HUES48 (cell line): ENCODE measurements at regions not wholly inside any gene's neighbourhood (a gene's known extent, or its start where the extent isn't known, plus 50 kb on each side); places are given as distances from the start of the nearest gene placed in this dataset.

Experiments
- H3K27ac ChIP-seq: one replicate; pipeline ENCODE4 v1.7.0; 2013; ENCODE audit warnings: low read depth, low read length, inconsistent platforms
- H3K27me3 ChIP-seq: 2 replicates; pipeline ENCODE4 v1.6.1; 2013; ENCODE audit warnings: mild to moderate bottlenecking, low read length; ENCODE audit not compliant: control insufficient read depth, insufficient read depth
- H3K36me3 ChIP-seq: 2 replicates; pipeline ENCODE4 v1.6.1; 2013; ENCODE audit warnings: low read length; ENCODE audit not compliant: control insufficient read depth, insufficient read depth
- H3K4me1 ChIP-seq: 2 replicates; pipeline ENCODE4 v1.6.1; 2013; ENCODE audit warnings: mild to moderate bottlenecking, low read length; ENCODE audit not compliant: control insufficient read depth, insufficient read depth
- H3K4me3 ChIP-seq: 2 replicates; pipeline ENCODE4 v1.5.1; 2013; ENCODE audit warnings: mild to moderate bottlenecking, low read depth, low read length
- H3K9ac ChIP-seq: 2 replicates; pipeline ENCODE4 v1.6.1; 2013; ENCODE audit warnings: mild to moderate bottlenecking, low read depth, low read length, moderate library complexity
- H3K9me3 ChIP-seq: 2 replicates; pipeline ENCODE4 v1.6.1; 2013; ENCODE audit warnings: low read length; ENCODE audit not compliant: control insufficient read depth, insufficient read depth

DNA sequence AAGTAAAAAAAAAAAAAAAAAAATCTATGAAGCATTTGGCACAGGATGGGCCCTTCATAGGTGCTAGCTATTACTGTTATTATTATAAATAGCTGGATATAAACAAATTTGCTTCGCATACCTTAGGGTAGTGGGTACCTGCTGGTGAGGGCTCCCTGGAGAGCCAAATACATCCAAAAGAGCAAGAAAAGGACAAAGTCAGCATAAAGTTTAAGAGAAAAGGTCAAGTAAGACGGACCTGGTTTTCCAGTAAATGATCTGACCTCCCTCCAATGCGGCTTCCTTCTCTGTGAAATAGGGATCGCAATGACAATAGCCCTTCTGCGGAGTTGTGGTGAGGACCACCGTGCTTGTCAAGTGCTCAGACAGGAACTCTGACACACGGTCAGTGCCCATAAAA lies 214.5 kb downstream of the SNX10 start:
- Histone ChIP-seq H3K4me1 (peaks cover 9% of the 10 kb centered on the region), H3K27ac (no peak overlapping the region), H3K27me3 (no peaks in the 10 kb centered on the region), H3K36me3 (no peaks in the 10 kb centered on the region), H3K9me3 (no peaks in the 10 kb centered on the region), H3K9ac (no peak overlapping the region), H3K4me3 (no peak overlapping the region)

DNA sequence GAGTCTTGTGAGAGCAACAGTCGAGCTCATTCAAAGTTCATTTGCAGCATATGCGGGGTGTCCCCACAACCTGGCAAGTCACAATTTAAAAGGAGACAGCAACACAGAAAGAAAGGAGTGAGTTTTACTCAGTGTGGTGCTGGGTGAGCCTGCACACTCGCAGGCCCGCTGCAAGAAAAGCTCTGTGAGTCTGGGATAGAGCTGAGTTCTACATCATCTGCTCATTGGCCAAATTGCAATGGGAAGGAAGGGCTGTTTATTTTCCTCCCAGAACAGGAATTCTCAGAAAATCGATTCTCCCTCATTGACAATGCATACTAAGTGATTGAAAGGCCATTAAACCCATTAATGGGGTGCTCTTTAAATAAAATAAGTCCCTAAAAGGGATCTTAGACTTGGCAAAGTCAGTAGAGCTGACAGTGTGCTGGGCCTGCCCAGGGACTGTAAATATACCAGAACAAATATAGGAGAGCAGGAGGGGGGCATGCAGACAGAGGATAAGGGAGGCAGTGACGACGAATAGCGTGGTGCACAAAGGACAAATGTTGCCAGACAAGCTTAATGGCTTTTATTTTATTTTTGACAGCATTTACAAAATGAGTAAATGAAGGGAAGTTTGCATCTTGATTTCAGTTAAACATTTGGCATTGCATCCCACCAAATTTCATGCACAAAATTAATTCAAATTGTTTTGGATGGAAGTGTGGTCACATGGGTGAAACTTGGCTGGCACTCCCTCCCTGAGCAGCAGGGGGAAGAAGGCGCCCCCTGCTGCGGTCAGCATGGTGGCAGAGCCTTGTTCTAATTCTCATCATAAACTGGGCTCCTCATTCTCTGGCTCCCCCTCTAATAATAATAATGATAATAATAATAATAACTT lies 215.7 kb downstream of the SNX10 start:
- Histone ChIP-seq H3K4me1 (peaks cover 13% of the 10 kb centered on the region), H3K9me3 (no peaks in the 10 kb centered on the region), H3K36me3 (no peaks in the 10 kb centered on the region), H3K27me3 (no peaks in the 10 kb centered on the region), H3K4me3 (no peak overlapping the region), H3K9ac (no peak overlapping the region), H3K27ac (no peak overlapping the region)

DNA sequence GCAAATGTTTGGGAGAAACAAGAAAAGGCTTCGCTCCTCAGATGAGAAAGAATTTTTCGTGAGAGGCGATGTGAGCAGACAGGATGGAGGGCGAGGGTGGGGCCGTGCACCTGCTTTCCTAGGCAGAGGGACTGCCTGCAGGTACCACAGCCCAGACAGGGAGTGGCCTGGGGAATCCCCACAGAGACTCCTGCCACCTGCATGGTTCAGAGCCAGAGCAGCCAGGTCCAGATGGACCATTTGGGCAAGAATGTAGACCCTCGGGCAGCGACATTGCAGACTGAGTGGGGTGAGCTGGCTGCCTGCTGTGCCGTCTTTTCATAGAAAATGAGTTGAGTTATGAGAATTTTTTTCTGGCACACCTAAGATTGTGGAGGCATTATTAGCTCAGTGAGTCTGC lies 216.8 kb downstream of the SNX10 start:
- Histone ChIP-seq H3K9ac (no peak overlapping the region), H3K9me3 (no peaks in the 10 kb centered on the region), H3K4me1 (peaks cover 13% of the 10 kb centered on the region), H3K27ac (no peak overlapping the region), H3K27me3 (no peaks in the 10 kb centered on the region), H3K36me3 (no peaks in the 10 kb centered on the region), H3K4me3 (no peak overlapping the region)

DNA sequence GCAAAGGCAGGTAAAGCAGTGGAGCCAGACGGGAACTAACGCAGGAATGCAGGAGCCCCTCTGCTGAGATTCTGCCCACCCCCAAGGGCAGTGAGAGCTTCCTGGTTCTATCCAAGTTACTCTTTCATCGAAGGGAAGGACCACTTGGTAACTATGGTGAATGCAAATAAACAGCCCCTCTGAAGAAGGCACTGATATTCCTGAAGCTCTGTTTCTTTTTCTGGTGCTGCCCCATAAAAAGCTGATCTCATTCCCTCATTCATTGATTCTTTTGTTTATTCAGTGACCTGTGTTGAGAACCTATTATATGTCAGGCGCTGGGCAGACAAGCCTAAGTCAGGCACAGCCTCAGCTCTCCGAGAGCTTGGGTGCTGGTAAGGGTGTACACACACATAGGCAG lies 217.3 kb downstream of the SNX10 start:
- peaks cover 13% of the 10 kb centered on the region for H3K4me1 ChIP-seq
- no peaks in the 10 kb centered on the region for H3K36me3 ChIP-seq
- H3K9me3 ChIP-seq: no peaks in the 10 kb centered on the region
- H3K9ac ChIP-seq: no peak overlapping the region
- H3K27ac ChIP-seq: no peak overlapping the region
- H3K27me3 ChIP-seq: no peaks in the 10 kb centered on the region
- no peak overlapping the region for H3K4me3 ChIP-seq

DNA sequence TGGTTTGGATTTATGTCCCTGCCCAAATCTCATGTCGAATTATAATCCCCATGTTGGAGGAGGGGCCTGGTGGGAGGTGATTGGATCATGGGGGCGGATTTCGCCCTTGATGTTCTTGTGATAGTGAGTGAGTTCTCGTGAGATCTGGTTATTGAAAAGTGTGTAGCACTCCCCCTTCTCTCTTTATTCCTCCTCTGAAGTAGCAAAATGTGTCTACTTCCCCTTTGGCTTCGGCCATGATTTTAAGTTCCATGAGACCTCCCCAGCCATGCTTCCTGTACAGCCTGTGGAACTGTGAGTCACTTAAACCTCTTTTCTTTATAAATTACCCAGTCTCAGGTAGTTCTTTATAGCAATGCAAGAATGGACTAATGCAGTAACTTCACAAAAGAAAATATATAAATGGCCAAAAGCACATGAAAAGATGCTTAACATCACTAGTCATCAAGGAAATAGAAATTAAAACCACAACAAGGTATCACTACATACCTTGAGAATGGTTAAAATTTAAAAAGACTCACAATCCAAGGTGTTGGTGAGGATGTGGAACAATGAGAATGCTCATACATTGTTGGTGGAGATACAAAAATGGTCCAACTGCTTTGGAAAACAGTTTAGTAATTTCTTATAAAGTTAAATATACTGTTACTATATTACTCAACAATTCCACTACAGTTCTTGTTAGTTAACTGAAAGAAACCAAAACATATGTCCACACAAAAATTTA lies 218.7 kb downstream of the SNX10 start:
- Histone ChIP-seq H3K9ac (no peak overlapping the region), H3K4me1 (peaks cover 13% of the 10 kb centered on the region), H3K27ac (no peak overlapping the region), H3K36me3 (no peaks in the 10 kb centered on the region), H3K4me3 (no peak overlapping the region), H3K9me3 (no peaks in the 10 kb centered on the region), H3K27me3 (no peaks in the 10 kb centered on the region)

DNA sequence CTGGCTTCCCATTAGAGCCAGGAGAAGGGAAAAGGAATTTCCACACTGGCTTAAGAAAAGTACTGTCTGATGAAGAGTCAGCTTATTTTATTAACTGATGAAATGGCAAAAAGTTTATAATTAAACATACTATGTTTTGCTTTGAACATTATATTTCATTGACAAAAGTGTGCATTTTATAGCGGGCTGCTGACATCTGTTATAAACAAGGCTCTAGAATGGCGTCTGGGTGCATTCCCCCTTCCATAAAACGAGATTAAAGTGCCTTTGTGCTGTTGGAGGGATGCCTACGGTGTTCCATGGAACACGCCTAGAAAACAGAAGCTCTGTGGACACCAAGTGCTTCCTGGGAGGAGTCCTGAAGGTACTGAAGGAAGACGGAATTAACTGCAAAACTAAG lies 220.2 kb downstream of the SNX10 start:
- Histone ChIP-seq H3K4me3 (no peak overlapping the region), H3K36me3 (no peaks in the 10 kb centered on the region), H3K27me3 (no peaks in the 10 kb centered on the region), H3K27ac (no peak overlapping the region), H3K9me3 (no peaks in the 10 kb centered on the region), H3K4me1 (peaks cover 13% of the 10 kb centered on the region), H3K9ac (no peak overlapping the region)

DNA sequence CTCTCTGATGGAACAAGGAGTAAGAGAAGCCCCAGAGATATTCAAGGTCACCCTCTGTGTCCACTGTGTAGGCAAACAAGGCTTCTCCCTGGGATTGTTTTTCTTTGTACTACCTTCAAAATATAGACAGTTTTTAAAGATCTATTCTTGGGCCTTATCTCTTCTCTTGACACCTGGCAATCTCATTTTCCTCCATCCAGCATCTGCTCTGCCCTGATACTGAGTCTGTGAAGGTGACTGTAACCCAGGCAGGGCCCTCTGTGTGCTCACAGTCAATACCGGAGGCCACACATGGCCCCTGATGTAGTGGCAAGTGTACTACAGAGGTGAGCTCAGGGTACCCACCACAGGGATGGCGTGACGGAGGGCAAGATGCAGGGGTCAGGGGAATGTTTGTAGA lies 221.1 kb downstream of the SNX10 start:
- H3K27ac ChIP-seq: no peak overlapping the region
- no peak overlapping the region for H3K4me3 ChIP-seq
- peaks cover 13% of the 10 kb centered on the region for H3K4me1 ChIP-seq
- no peaks in the 10 kb centered on the region for H3K27me3 ChIP-seq
- H3K9ac ChIP-seq: no peak overlapping the region
- no peaks in the 10 kb centered on the region for H3K36me3 ChIP-seq
- no peaks in the 10 kb centered on the region for H3K9me3 ChIP-seq

DNA sequence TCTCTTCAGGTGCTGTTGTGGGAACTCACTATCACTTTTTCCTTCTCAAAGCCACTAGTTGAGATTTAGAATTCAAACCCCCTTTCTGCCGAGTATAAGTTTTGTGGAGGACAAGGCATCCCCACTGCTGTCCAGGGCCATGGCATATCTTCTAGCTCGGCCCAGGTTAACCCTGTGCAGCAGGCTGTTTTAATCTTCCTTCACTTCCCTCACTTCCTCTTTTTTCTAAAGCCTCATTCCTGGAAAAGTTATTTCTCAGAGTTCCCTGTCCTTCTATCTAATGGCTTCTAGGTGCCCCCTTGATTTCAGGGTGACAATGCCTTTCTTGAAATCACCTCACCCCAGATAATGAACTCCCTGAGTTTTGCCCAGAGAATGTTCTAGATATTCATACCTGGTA lies 222.3 kb downstream of the SNX10 start:
- H3K36me3 ChIP-seq: no peaks in the 10 kb centered on the region
- no peak overlapping the region for H3K9ac ChIP-seq
- no peak overlapping the region for H3K4me3 ChIP-seq
- H3K27ac ChIP-seq: no peak overlapping the region
- no peaks in the 10 kb centered on the region for H3K27me3 ChIP-seq
- H3K4me1 ChIP-seq: peaks cover 6% of the 10 kb centered on the region
- no peaks in the 10 kb centered on the region for H3K9me3 ChIP-seq

DNA sequence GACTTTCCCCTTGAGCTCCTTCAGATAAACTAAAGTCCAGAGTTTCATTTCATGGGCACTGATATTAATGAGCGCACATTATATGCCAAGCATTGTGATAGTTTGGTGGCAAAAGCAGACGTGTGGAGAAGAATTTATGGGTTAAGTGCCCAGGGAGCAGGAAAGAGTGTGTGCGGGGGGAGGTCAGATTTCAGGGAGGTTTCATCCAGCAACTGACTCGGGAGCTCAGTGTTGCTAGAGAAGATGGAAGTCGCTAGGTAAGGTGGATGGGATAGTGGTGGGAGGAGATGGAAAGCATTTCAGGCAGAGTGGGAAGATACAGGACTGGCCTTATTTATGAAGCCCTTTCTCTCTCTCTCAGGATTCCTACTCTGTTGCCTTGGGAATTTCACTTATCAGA lies 223.0 kb downstream of the SNX10 start:
- H3K27ac ChIP-seq: no peak overlapping the region
- no peaks in the 10 kb centered on the region for H3K27me3 ChIP-seq

DNA sequence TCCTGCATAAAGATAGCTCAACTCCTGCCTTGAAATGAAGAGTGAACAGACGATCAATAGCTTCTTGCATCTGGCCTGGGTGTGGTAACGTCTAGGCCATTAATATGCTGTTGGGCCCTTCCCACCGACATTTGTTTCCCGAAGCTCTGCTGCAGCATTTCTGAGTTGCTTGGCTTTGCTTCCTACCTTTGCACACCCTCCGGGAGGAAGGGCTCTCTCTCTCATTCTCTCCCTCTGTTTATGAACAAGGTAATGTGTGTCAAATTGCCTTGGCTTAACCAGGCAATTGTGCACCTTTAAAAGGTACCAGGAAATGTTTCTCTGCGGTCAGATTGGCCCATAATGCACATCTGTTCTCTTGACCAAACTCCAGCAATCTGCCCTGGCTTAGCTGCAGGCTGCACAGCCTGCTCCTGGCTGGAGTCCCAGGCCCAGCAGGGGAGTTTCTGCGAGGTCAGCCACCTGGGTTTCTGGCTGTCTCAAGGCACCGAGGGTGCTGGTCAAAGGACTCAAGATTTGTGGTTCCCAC lies 223.7 kb downstream of the SNX10 start:
- 0 out of 2 replicates have a peak, but pooled peaks cover 3% of the 10 kb centered on the region for H3K4me1 ChIP-seq
- H3K27me3 ChIP-seq: no peaks in the 10 kb centered on the region
- H3K4me3 ChIP-seq: no peak overlapping the region
- no peak overlapping the region for H3K27ac ChIP-seq
- H3K9me3 ChIP-seq: no peaks in the 10 kb centered on the region
- H3K36me3 ChIP-seq: no peaks in the 10 kb centered on the region
- H3K9ac ChIP-seq: no peak overlapping the region

More for the DNA sequence above, 223.0 kb downstream of the SNX10 start:
- Histone ChIP-seq H3K4me1 (0 out of 2 replicates have a peak, but pooled peaks cover 3% of the 10 kb centered on the region), H3K9me3 (no peaks in the 10 kb centered on the region), H3K9ac (no peak overlapping the region), H3K36me3 (no peaks in the 10 kb centered on the region), H3K4me3 (no peak overlapping the region)

DNA sequence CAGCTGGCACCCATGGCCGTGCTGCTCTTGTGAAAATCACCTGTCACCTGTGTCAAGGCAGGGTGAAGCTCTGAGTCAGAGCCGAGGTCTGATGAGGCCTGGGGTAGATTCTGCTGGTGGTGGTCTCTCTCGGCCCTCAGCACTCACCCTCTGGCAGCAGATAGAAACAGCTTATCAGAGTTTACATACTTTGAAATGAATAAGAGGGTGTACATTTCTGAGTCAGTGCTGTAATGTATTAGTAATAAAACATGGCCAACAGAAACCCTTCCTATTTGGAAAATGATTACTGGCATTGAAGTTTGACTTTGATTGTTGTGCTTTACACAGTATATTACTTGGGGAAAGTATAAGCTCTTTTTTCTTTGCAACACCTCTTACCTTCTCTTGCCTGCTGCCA lies 228.8 kb downstream of the SNX10 start:
- H3K9ac ChIP-seq: no peak overlapping the region
- H3K27me3 ChIP-seq: no peaks in the 10 kb centered on the region
- H3K27ac ChIP-seq: no peak overlapping the region
- no peaks in the 10 kb centered on the region for H3K36me3 ChIP-seq
- H3K4me3 ChIP-seq: no peak overlapping the region
- no peaks in the 10 kb centered on the region for H3K4me1 ChIP-seq
- no peaks in the 10 kb centered on the region for H3K9me3 ChIP-seq
